ENCODE measurements at regions not wholly inside any gene's neighbourhood (a gene's known extent, or its start where the extent isn't known, plus 50 kb on each side); places are given as distances from the start of the nearest gene placed in this dataset.

- TF ChIP-seq POLR2A (IDR thresholded peaks at IDR 0.05) (no peak), CTCF (IDR thresholded peaks at IDR 0.05) (no peak)
These were observed 1355.8 kb upstream of the PRMT6 start for GRCh38 chr1:105700723-105701122.
